HG03342 (cell line): ENCODE measurements at regions not wholly inside any gene's neighbourhood (a gene's known extent, or its start where the extent isn't known, plus 50 kb on each side); places are given as distances from the start of the nearest gene placed in this dataset.

Experiments
- ATAC-seq: cut with Tn5 transposase; IDR thresholded peaks from one replicate; pipeline ENCODE4 v1.9.1; 2021; ENCODE audit warnings: mild to moderate bottlenecking, moderate library complexity; ENCODE audit not compliant: unreplicated experiment

- no peak for ATAC-seq
Measured at GRCh38 chr18:61222206-61222605, 111.0 kb upstream of the CDH20 start.

GRCh38 chr18:61225336-61225735, 107.9 kb upstream of the CDH20 start:
- no peak for ATAC-seq

- no peak for ATAC-seq
Measured at GRCh38 chr18:61236356-61237057, 96.7 kb upstream of the CDH20 start.

- ATAC-seq: no peak
Measured at GRCh38 chr18:61237529-61237928, 95.7 kb upstream of the CDH20 start.

- no peak for ATAC-seq
Measured at GRCh38 chr18:61239051-61239450, 94.2 kb upstream of the CDH20 start.

GRCh38 chr18:61241260-61241853, 91.9 kb upstream of the CDH20 start:
- ATAC-seq: no peak

GRCh38 chr18:61244632-61245031, 88.6 kb upstream of the CDH20 start:
- no peak for ATAC-seq

GRCh38 chr18:61245276-61245675, 88.0 kb upstream of the CDH20 start:
- no peak for ATAC-seq

GRCh38 chr18:61248589-61248988, 84.6 kb upstream of the CDH20 start:
- no peak for ATAC-seq

- ATAC-seq: no peak
Measured at GRCh38 chr18:61256291-61256690, 76.9 kb upstream of the CDH20 start.

- ATAC-seq: peak; percentile 51
Measured at GRCh38 chr18:61261870-61262269, 71.4 kb upstream of the CDH20 start.

- no peak for ATAC-seq
Measured at GRCh38 chr18:61272793-61273192, 60.4 kb upstream of the CDH20 start.

- ATAC-seq: no peak
Measured at GRCh38 chr18:61273533-61273932, 59.7 kb upstream of the CDH20 start.

GRCh38 chr18:61274416-61274960, 58.7 kb upstream of the CDH20 start:
- no peak for ATAC-seq

GRCh38 chr18:61277808-61278207, 55.4 kb upstream of the CDH20 start:
- ATAC-seq: no peak

- ATAC-seq: no peak
Measured at GRCh38 chr18:61281431-61281830, 51.8 kb upstream of the CDH20 start.

GRCh38 chr18:61282926-61283325, 50.3 kb upstream of the CDH20 start:
- no peak for ATAC-seq
